GM20000 (cell line): ENCODE measurements at regions not wholly inside any gene's neighbourhood (a gene's known extent, or its start where the extent isn't known, plus 50 kb on each side); places are given as distances from the start of the nearest gene placed in this dataset.
"Not testable (repeated sequence)": the region's sequence is repeated elsewhere in the genome, so short reads cannot be mapped to it uniquely, and the experiment has no call there.

Source experiments
- DNase-seq: peaks from one replicate; pipeline ENCODE4 v3.0.0; 2012; ENCODE audit warnings: low spot score
- CTCF ChIP-seq: IDR thresholded peaks from 2 replicates; pipeline ENCODE4 v1.5.1; 2012; ENCODE audit warnings: mild to moderate bottlenecking, control low read depth; ENCODE audit errors: extremely low read depth, missing control alignments

GRCh38 chr7:108643136-108643535, 73.5 kb downstream of the DNAJB9 start:
- no peak for TF ChIP-seq CTCF

GRCh38 chr7:108648989-108649388, 79.3 kb downstream of the DNAJB9 start:
- no peak for DNase-seq
- no peak for TF ChIP-seq CTCF

More at GRCh38 chr7:108643136-108643535, 73.5 kb downstream of the DNAJB9 start:
- DNase-seq = no peak

GRCh38 chr7:108650467-108650866, 80.8 kb downstream of the DNAJB9 start:
- TF ChIP-seq CTCF = no peak
- no peak for DNase-seq

GRCh38 chr7:108652886-108653285, 83.2 kb downstream of the DNAJB9 start:
- DNase-seq = no peak
- TF ChIP-seq CTCF = no peak

- DNase-seq = no peak
- no peak for TF ChIP-seq CTCF
Observed at GRCh38 chr7:108653526-108653925, 83.9 kb downstream of the DNAJB9 start.

- not testable (repeated sequence) for DNase-seq
Observed at GRCh38 chr7:108657140-108657726, 87.6 kb downstream of the DNAJB9 start.

GRCh38 chr7:108659261-108659660, 89.6 kb downstream of the DNAJB9 start:
- no peak for DNase-seq
- no peak for TF ChIP-seq CTCF

- no peak for TF ChIP-seq CTCF
- no peak for DNase-seq
Observed at GRCh38 chr7:108659867-108660266, 90.2 kb downstream of the DNAJB9 start.
